ENCODE measurements at regions not wholly inside any gene's neighbourhood (a gene's known extent, or its start where the extent isn't known, plus 50 kb on each side); places are given as distances from the start of the nearest gene placed in this dataset.

DNA sequence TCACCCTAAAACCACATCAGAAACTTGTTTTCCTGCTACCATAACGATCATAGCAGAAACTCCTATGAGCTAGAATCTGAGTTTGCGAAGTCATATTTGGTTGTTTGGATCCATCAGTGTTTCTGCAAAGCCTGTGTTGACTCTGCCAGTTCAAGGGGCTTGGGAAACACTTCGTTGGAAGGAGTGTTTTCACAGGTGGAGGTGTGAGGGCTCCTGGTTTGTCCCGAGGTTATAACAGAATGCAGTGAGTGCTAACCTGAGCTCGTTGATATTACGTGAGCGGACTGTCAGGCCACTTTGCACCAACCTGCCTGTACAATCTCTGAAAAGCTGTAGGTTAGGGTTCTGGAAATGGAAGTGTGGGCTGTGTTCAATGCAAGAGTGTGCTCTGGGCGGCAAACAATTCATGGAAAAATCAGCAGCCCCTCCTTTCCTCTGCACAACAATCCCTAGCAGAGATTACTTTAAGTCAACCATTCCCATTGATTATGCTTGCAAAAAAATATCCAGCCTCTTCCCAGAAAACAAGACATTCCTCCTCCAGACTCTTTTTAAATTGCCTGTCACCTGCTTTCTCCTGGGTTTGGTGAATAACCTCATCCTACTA lies 622.0 kb downstream of the TYW1 start:
- Histone ChIP-seq H3K79me2 (ENCODE audit: insufficient read depth, low read length) (no peaks in the 10 kb centered on the region), H3K9me3 (ENCODE audit: insufficient read depth, low read depth, low read length) (no peaks in the 10 kb centered on the region), H3K9me2 (replicated peaks; ENCODE audit: low read depth, low read length) (no peaks in the 10 kb centered on the region), H3K4me2 (ENCODE audit: low read depth, low read length, poor library complexity, severe bottlenecking) (no peak overlapping the region), H3K4me1 (ENCODE audit: insufficient read depth, low read length, poor library complexity, severe bottlenecking) (no peaks in the 10 kb centered on the region), H2AFZ (ENCODE audit: low read length) (no peak overlapping the region), H3K4me3 (ENCODE audit: low read length, poor library complexity, severe bottlenecking) (no peak overlapping the region), H3K9ac (ENCODE audit: low read depth, low read length, poor library complexity, severe bottlenecking) (no peak overlapping the region), H4K20me1 (ENCODE audit: insufficient read depth, low read length, poor library complexity, severe bottlenecking) (no peaks in the 10 kb centered on the region), H3K27me3 (ENCODE audit: insufficient read depth, low read length, poor library complexity, severe bottlenecking) (no peaks in the 10 kb centered on the region), H3K36me3 (ENCODE audit: insufficient read depth, low read length) (no peaks in the 10 kb centered on the region), H3F3A (ENCODE audit: low read depth) (no peaks in the 10 kb centered on the region)
- TF ChIP-seq EZH2phosphoT487 (IDR thresholded peaks at IDR 0.05; ENCODE audit: borderline replicate concordance): no peak
- TF ChIP-seq, protein P1, sequence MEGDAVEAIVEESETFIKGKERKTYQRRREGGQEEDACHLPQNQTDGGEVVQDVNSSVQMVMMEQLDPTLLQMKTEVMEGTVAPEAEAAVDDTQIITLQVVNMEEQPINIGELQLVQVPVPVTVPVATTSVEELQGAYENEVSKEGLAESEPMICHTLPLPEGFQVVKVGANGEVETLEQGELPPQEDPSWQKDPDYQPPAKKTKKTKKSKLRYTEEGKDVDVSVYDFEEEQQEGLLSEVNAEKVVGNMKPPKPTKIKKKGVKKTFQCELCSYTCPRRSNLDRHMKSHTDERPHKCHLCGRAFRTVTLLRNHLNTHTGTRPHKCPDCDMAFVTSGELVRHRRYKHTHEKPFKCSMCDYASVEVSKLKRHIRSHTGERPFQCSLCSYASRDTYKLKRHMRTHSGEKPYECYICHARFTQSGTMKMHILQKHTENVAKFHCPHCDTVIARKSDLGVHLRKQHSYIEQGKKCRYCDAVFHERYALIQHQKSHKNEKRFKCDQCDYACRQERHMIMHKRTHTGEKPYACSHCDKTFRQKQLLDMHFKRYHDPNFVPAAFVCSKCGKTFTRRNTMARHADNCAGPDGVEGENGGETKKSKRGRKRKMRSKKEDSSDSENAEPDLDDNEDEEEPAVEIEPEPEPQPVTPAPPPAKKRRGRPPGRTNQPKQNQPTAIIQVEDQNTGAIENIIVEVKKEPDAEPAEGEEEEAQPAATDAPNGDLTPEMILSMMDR (conservative IDR thresholded peaks at IDR 0.05; ENCODE audit: low read length): no peak

DNA sequence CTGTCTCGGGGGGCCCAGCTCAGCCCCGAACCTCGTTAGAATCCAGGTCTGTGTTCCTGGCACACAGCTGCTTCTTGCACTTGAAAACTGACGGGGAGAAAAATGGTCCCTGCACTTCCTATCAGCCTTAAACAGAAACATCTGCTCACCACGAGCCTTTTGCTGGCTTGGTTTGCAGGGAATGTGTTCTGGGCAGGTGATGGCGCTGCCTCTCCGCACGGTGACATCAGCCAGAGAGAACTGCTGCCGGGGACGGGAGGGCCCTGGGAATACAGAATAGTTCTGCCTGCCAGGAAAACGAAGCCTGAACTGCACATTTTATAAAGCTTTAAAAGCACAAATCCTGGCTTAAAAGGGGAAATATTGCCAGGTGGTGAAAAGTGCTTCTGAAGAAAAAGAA lies 622.5 kb downstream of the TYW1 start:
- Histone ChIP-seq H3F3A (ENCODE audit: low read depth) (no peaks in the 10 kb centered on the region), H3K36me3 (ENCODE audit: insufficient read depth, low read length) (no peaks in the 10 kb centered on the region), H2AFZ (ENCODE audit: low read length) (no peak overlapping the region), H3K9me3 (ENCODE audit: insufficient read depth, low read depth, low read length) (no peaks in the 10 kb centered on the region), H3K4me2 (ENCODE audit: low read depth, low read length, poor library complexity, severe bottlenecking) (no peak overlapping the region), H3K9ac (ENCODE audit: low read depth, low read length, poor library complexity, severe bottlenecking) (no peak overlapping the region), H3K79me2 (ENCODE audit: insufficient read depth, low read length) (no peaks in the 10 kb centered on the region), H3K9me2 (replicated peaks; ENCODE audit: low read depth, low read length) (no peaks in the 10 kb centered on the region), H3K4me3 (ENCODE audit: low read length, poor library complexity, severe bottlenecking) (no peak overlapping the region), H3K4me1 (ENCODE audit: insufficient read depth, low read length, poor library complexity, severe bottlenecking) (no peaks in the 10 kb centered on the region), H4K20me1 (ENCODE audit: insufficient read depth, low read length, poor library complexity, severe bottlenecking) (no peaks in the 10 kb centered on the region), H3K27me3 (ENCODE audit: insufficient read depth, low read length, poor library complexity, severe bottlenecking) (no peaks in the 10 kb centered on the region)
- TF ChIP-seq, protein P1 (conservative IDR thresholded peaks at IDR 0.05; ENCODE audit: low read length): no peak
- no peak for TF ChIP-seq EZH2phosphoT487 (IDR thresholded peaks at IDR 0.05; ENCODE audit: borderline replicate concordance)

DNA sequence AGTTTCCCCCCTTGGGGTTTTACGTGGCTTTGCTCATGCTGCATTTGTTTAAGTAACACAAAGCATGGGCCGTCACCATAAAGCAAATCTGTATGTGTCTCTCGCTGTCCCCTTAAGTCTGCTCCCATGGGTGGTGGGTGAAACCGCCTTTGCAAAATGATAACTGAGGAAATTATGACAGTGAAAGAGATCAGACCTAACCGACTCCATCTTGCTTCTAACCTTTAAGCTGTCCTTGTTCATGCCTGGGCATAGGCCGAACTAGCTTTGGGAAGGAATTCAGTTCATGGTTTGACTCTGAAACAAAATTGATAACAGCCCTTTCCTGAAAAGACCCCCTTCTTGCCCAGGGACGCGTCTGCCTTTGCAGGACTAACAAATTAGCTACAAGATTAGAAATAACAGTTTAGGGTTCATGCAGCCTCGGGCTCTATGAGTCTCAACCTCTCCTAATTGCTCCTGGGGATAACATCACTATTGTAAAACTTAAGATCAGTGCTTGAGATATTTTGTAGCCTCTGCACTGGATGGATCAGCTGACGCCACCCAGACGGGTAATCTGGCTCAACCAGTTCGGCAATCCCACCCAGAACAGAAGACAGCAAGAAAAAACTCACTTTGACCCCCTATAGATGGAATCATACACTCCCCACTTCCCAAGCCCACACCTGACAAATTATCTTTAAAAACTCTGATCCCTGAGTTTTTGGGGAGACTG lies 623.7 kb downstream of the TYW1 start:
- TF ChIP-seq, protein P1 (conservative IDR thresholded peaks at IDR 0.05; ENCODE audit: low read length): no peak
- no peak for TF ChIP-seq EZH2phosphoT487 (IDR thresholded peaks at IDR 0.05; ENCODE audit: borderline replicate concordance)
- H3K4me3 ChIP-seq (ENCODE audit: low read length, poor library complexity, severe bottlenecking): no peak overlapping the region
- H3K27me3 ChIP-seq (ENCODE audit: insufficient read depth, low read length, poor library complexity, severe bottlenecking): no peaks in the 10 kb centered on the region
- H4K20me1 ChIP-seq (ENCODE audit: insufficient read depth, low read length, poor library complexity, severe bottlenecking): no peaks in the 10 kb centered on the region
- H3K4me2 ChIP-seq (ENCODE audit: low read depth, low read length, poor library complexity, severe bottlenecking): no peak overlapping the region
- H3K79me2 ChIP-seq (ENCODE audit: insufficient read depth, low read length): no peaks in the 10 kb centered on the region
- H3F3A ChIP-seq (ENCODE audit: low read depth): no peaks in the 10 kb centered on the region
- H3K36me3 ChIP-seq (ENCODE audit: insufficient read depth, low read length): no peaks in the 10 kb centered on the region
- no peaks in the 10 kb centered on the region for H3K9me3 ChIP-seq (ENCODE audit: insufficient read depth, low read depth, low read length)
- no peaks in the 10 kb centered on the region for H3K9me2 ChIP-seq (replicated peaks; ENCODE audit: low read depth, low read length)
- no peaks in the 10 kb centered on the region for H3K4me1 ChIP-seq (ENCODE audit: insufficient read depth, low read length, poor library complexity, severe bottlenecking)
- H2AFZ ChIP-seq (ENCODE audit: low read length): no peak overlapping the region
- H3K9ac ChIP-seq (ENCODE audit: low read depth, low read length, poor library complexity, severe bottlenecking): no peak overlapping the region
